IPS-NIHi11 (cell line): ENCODE measurements at regions not wholly inside any gene's neighbourhood (a gene's known extent, or its start where the extent isn't known, plus 50 kb on each side); places are given as distances from the start of the nearest gene placed in this dataset.
A peak's percentile ranks its signal among the peaks of the same experiment; 100 is the strongest.
"Not testable (repeated sequence)": the region's sequence is repeated elsewhere in the genome, so short reads cannot be mapped to it uniquely, and the experiment has no call there.

Source experiments
- DNase-seq: peaks from one replicate; pipeline ENCODE4 v3.0.0; 2012; ENCODE audit warnings: mixed read lengths, low spot score

GRCh38 chr10:61818251-61818650 is 83.2 kb upstream of the ARID5B start:
- DNase-seq, result not testable (repeated sequence)

GRCh38 chr10:61819208-61819607 is 82.3 kb upstream of the ARID5B start:
- no peak for DNase-seq

GRCh38 chr10:61821153-61821552 is 80.3 kb upstream of the ARID5B start:
- no peak for DNase-seq

- no peak for DNase-seq
These were observed 79.8 kb upstream of the ARID5B start for GRCh38 chr10:61821693-61822092.

GRCh38 chr10:61822096-61822495 is 79.4 kb upstream of the ARID5B start:
- DNase-seq, result no peak

GRCh38 chr10:61822781-61823230 is 78.7 kb upstream of the ARID5B start:
- no peak for DNase-seq

- DNase-seq, result no peak
These were observed 76.5 kb upstream of the ARID5B start for GRCh38 chr10:61825001-61825400.

- DNase-seq, result no peak
These were observed 75.9 kb upstream of the ARID5B start for GRCh38 chr10:61825628-61826027.

- no peak for DNase-seq
These were observed 73.5 kb upstream of the ARID5B start for GRCh38 chr10:61828034-61828433.

GRCh38 chr10:61828788-61829187 is 72.7 kb upstream of the ARID5B start:
- DNase-seq, result no peak

- DNase-seq, result no peak
These were observed 71.2 kb upstream of the ARID5B start for GRCh38 chr10:61830072-61830845.

GRCh38 chr10:61830846-61831273 is 70.6 kb upstream of the ARID5B start:
- no peak for DNase-seq

GRCh38 chr10:61832866-61833481 is 68.5 kb upstream of the ARID5B start:
- DNase-seq, result no peak

- no peak for DNase-seq
These were observed 67.0 kb upstream of the ARID5B start for GRCh38 chr10:61834519-61834918.

- peak; percentile 30 for DNase-seq
These were observed 66.2 kb upstream of the ARID5B start for GRCh38 chr10:61835069-61835945.

GRCh38 chr10:61835946-61836887 is 65.3 kb upstream of the ARID5B start:
- DNase-seq, result no peak

- DNase-seq, result no peak
These were observed 64.4 kb upstream of the ARID5B start for GRCh38 chr10:61836888-61837754.

- DNase-seq, result no peak
These were observed 63.7 kb upstream of the ARID5B start for GRCh38 chr10:61837755-61838171.

- DNase-seq, result no peak
These were observed 61.6 kb upstream of the ARID5B start for GRCh38 chr10:61839916-61840315.

GRCh38 chr10:61840403-61840802 is 61.1 kb upstream of the ARID5B start:
- no peak for DNase-seq
